CD4-positive, alpha-beta T cell (primary cell): ENCODE measurements at regions not wholly inside any gene's neighbourhood (a gene's known extent, or its start where the extent isn't known, plus 50 kb on each side); places are given as distances from the start of the nearest gene placed in this dataset.

Source experiments
- ATAC-seq: fragments of 200-7000 bp; cut with Tn5 transposase; one replicate; pipeline ENCODE4 v1.10.0; 2022; ENCODE audit warnings: mild to moderate bottlenecking; ENCODE audit not compliant: poor library complexity
- CTCF ChIA-PET: fragments of 350-600 bp; sonication (Branson Sonifier 250); formaldehyde crosslinking; loops from one replicate; lab custom pipeline; 2021; ENCODE audit warnings: antibody characterized with exemption, inconsistent platforms; lab: Charles Lee
- POLR2A ChIA-PET: fragments of 350-600 bp; sonication (Branson Sonifier 250); formaldehyde crosslinking; loops from one replicate; lab custom pipeline; 2021; ENCODE audit warnings: antibody characterized with exemption, inconsistent platforms; lab: Charles Lee
- DNase-seq, 14 experiments: peaks; one replicate each; pipeline ENCODE4 v3.0.0-alpha.2; 2013 to 2020; ENCODE audit warnings: mixed read lengths in 2 of 14
- H3K27ac ChIP-seq, 2 donors: one replicate each; pipeline versions ENCODE4 v1.5.1 to v1.7.0; 2013; ENCODE audit warnings: low read length in 2 of 2, low read depth in 1 of 2, mild to moderate bottlenecking in 1 of 2
- H3K27me3 ChIP-seq, 2 experiments: 1 replicate in 1 of 2; 2 replicates in 1 of 2; pipeline versions ENCODE4 v1.6.1 to v1.7.0; 2013; ENCODE audit warnings: low read length in 2 of 2, control low read depth in 1 of 2, mild to moderate bottlenecking in 1 of 2, moderate library complexity in 1 of 2; ENCODE audit not compliant: insufficient read depth in 2 of 2, control insufficient read depth in 1 of 2
- H3K36me3 ChIP-seq: one replicate; pipeline ENCODE4 v1.6.1; 2013; ENCODE audit warnings: low read length, control low read depth; ENCODE audit not compliant: insufficient read depth
- H3K4me1 ChIP-seq: one replicate; pipeline ENCODE4 v1.6.1; 2013; ENCODE audit warnings: low read length, control low read depth; ENCODE audit not compliant: insufficient read depth
- H3K4me3 ChIP-seq: one replicate; pipeline ENCODE4 v1.5.1; 2013; ENCODE audit warnings: mild to moderate bottlenecking, low read length, moderate library complexity
- H3K9me3 ChIP-seq, 2 experiments: 1 replicate in 1 of 2; 2 replicates in 1 of 2; pipeline versions ENCODE4 v1.6.1 to v1.7.0; 2013; ENCODE audit warnings: low read length in 2 of 2, mild to moderate bottlenecking in 2 of 2, control low read depth in 1 of 2, moderate library complexity in 1 of 2; ENCODE audit not compliant: control insufficient read depth in 1 of 2, insufficient read depth in 1 of 2
- H3K27ac Mint-ChIP-seq: one replicate; pipeline ENCODE4 v1.8.0; 2020; ENCODE audit warnings: mixed read lengths
- H3K27me3 Mint-ChIP-seq: one replicate; pipeline ENCODE4 v1.8.0; 2021; ENCODE audit warnings: mixed read lengths
- H3K36me3 Mint-ChIP-seq: one replicate; pipeline ENCODE4 v1.8.0; 2021; ENCODE audit warnings: low read depth, mixed read lengths
- H3K4me1 Mint-ChIP-seq: one replicate; pipeline ENCODE4 v1.8.0; 2021; ENCODE audit warnings: low read depth, mixed read lengths
- H3K4me3 Mint-ChIP-seq: one replicate; pipeline ENCODE4 v1.8.0; 2020; ENCODE audit warnings: mild to moderate bottlenecking, mixed read lengths
- H3K9me3 Mint-ChIP-seq: one replicate; pipeline ENCODE4 v1.8.0; 2020; ENCODE audit warnings: mixed read lengths
- CTCF ChIP-seq: fragments of 200-600 bp; IDR thresholded peaks from one replicate; pipeline ENCODE4 v1.8.0; 2022; ENCODE audit warnings: antibody characterized with exemption, mild to moderate bottlenecking
- intact Hi-C, 2 experiments: fragments of 100-400 bp; cut with DNase I in 1 of 2; cut with micrococcal nuclease in 1 of 2; formaldehyde crosslinking; loops; one replicate each; pipeline versions ENCODE4 v1.15.1 to v1.9.0; 2023 to 2025; cut with DNase I, micrococcal nuclease

- peaks cover 13% of the 10 kb centered on the region for H3K9me3 Mint-ChIP-seq
- DNase-seq = no peak
- no peaks in the 10 kb centered on the region for H3K4me1 ChIP-seq
- H3K27me3 Mint-ChIP-seq = no peaks in the 10 kb centered on the region
- CTCF ChIA-PET = no interaction called here
- H3K4me3 ChIP-seq = no peak overlapping the region
- H3K27ac Mint-ChIP-seq = no peak overlapping the region
- no peak overlapping the region for H3K27ac ChIP-seq
- no peak for ATAC-seq
- intact Hi-C loops = no loop called here
- no peak for TF ChIP-seq CTCF
- POLR2A ChIA-PET = no interaction called here
- H3K27me3 ChIP-seq = no peaks in the 10 kb centered on the region
- no peaks in the 10 kb centered on the region for H3K36me3 Mint-ChIP-seq
- no peaks in the 10 kb centered on the region for H3K4me1 Mint-ChIP-seq
- no peaks in the 10 kb centered on the region for H3K36me3 ChIP-seq
- H3K9me3 ChIP-seq = peaks cover 7 to 18% of the 10 kb centered on the region in 2 experiments
- H3K4me3 Mint-ChIP-seq = no peak overlapping the region
These were observed 56.5 kb upstream of the CNTN6 start for GRCh38 chr3:1036207-1036826.

- Mint-ChIP-seq H3K27ac (no peak overlapping the region), H3K36me3 (no peaks in the 10 kb centered on the region), H3K27me3 (no peaks in the 10 kb centered on the region), H3K9me3 (peaks cover 13% of the 10 kb centered on the region), H3K4me1 (no peaks in the 10 kb centered on the region), H3K4me3 (no peak overlapping the region)
- Histone ChIP-seq H3K4me1 (no peaks in the 10 kb centered on the region), H3K27me3 (no peaks in the 10 kb centered on the region), H3K4me3 (no peak overlapping the region), H3K9me3 (peaks cover 7 to 18% of the 10 kb centered on the region in 2 experiments), H3K36me3 (no peaks in the 10 kb centered on the region), H3K27ac (no peak overlapping the region)
- intact Hi-C loops = no loop called here
- POLR2A ChIA-PET = no interaction called here
- ATAC-seq (no peak), DNase-seq (no peak)
- CTCF ChIA-PET = no interaction called here
- no peak for TF ChIP-seq CTCF
These were observed 55.2 kb upstream of the CNTN6 start for GRCh38 chr3:1037631-1038030.
